ENCODE measurements at regions not wholly inside any gene's neighbourhood (a gene's known extent, or its start where the extent isn't known, plus 50 kb on each side); places are given as distances from the start of the nearest gene placed in this dataset.

GRCh38 chr2:128526455-128526976 lies 207.8 kb upstream of the HS6ST1 start:
- Histone ChIP-seq H3K27me3 (ENCODE audit: control insufficient read depth, insufficient read depth, low read length) (no peaks in the 10 kb centered on the region), H3K4me1 (no peaks in the 10 kb centered on the region), H3K4me3 (ENCODE audit: low read depth, low read length) (no peak overlapping the region), H3K27ac (no peak overlapping the region), H3K4me2 (ENCODE audit: low read length) (no peak overlapping the region), H3K9me3 (ENCODE audit: control insufficient read depth, low read length) (no peaks in the 10 kb centered on the region), H3K36me3 (ENCODE audit: control insufficient read depth, insufficient read depth, low read length) (no peaks in the 10 kb centered on the region), H3K79me2 (no peaks in the 10 kb centered on the region), H2AFZ (no peak overlapping the region), H3K9ac (no peak overlapping the region)
- TF ChIP-seq CTCF (IDR thresholded peaks at IDR 0.05): no peak

GRCh38 chr2:128528133-128528532 lies 209.5 kb upstream of the HS6ST1 start:
- no peak overlapping the region for H3K4me3 ChIP-seq (ENCODE audit: low read depth, low read length)
- no peak overlapping the region for H2AFZ ChIP-seq
- no peaks in the 10 kb centered on the region for H3K27me3 ChIP-seq (ENCODE audit: control insufficient read depth, insufficient read depth, low read length)
- H3K79me2 ChIP-seq: no peaks in the 10 kb centered on the region
- no peaks in the 10 kb centered on the region for H3K4me1 ChIP-seq
- no peak overlapping the region for H3K4me2 ChIP-seq (ENCODE audit: low read length)
- no peak overlapping the region for H3K27ac ChIP-seq
- no peak overlapping the region for H3K9ac ChIP-seq
- no peaks in the 10 kb centered on the region for H3K36me3 ChIP-seq (ENCODE audit: control insufficient read depth, insufficient read depth, low read length)
- no peaks in the 10 kb centered on the region for H3K9me3 ChIP-seq (ENCODE audit: control insufficient read depth, low read length)
- TF ChIP-seq CTCF (IDR thresholded peaks at IDR 0.05): no peak

GRCh38 chr2:128530025-128530573 lies 211.4 kb upstream of the HS6ST1 start:
- Histone ChIP-seq H3K9ac (no peak overlapping the region), H3K36me3 (ENCODE audit: control insufficient read depth, insufficient read depth, low read length) (no peaks in the 10 kb centered on the region), H3K9me3 (ENCODE audit: control insufficient read depth, low read length) (no peaks in the 10 kb centered on the region), H3K79me2 (no peaks in the 10 kb centered on the region), H3K27me3 (ENCODE audit: control insufficient read depth, insufficient read depth, low read length) (no peaks in the 10 kb centered on the region), H3K4me1 (no peaks in the 10 kb centered on the region), H3K27ac (no peak overlapping the region), H3K4me3 (ENCODE audit: low read depth, low read length) (no peak overlapping the region), H3K4me2 (ENCODE audit: low read length) (no peak overlapping the region), H2AFZ (no peak overlapping the region)
- no peak for TF ChIP-seq CTCF (IDR thresholded peaks at IDR 0.05)

GRCh38 chr2:128531856-128532255 lies 213.2 kb upstream of the HS6ST1 start:
- Histone ChIP-seq H3K9me3 (ENCODE audit: control insufficient read depth, low read length) (no peaks in the 10 kb centered on the region), H3K4me2 (ENCODE audit: low read length) (no peak overlapping the region), H3K27ac (no peak overlapping the region), H3K27me3 (ENCODE audit: control insufficient read depth, insufficient read depth, low read length) (no peaks in the 10 kb centered on the region), H3K4me1 (no peaks in the 10 kb centered on the region), H3K9ac (no peak overlapping the region), H3K79me2 (no peaks in the 10 kb centered on the region), H3K36me3 (ENCODE audit: control insufficient read depth, insufficient read depth, low read length) (no peaks in the 10 kb centered on the region), H2AFZ (no peak overlapping the region), H3K4me3 (ENCODE audit: low read depth, low read length) (no peak overlapping the region)
- TF ChIP-seq CTCF (IDR thresholded peaks at IDR 0.05): no peak

- no peak overlapping the region for H2AFZ ChIP-seq
- TF ChIP-seq CTCF (IDR thresholded peaks at IDR 0.05): no peak
- no peaks in the 10 kb centered on the region for H3K79me2 ChIP-seq
- no peak overlapping the region for H3K4me3 ChIP-seq (ENCODE audit: low read depth, low read length)
- H3K9ac ChIP-seq: no peak overlapping the region
- H3K36me3 ChIP-seq (ENCODE audit: control insufficient read depth, insufficient read depth, low read length): no peaks in the 10 kb centered on the region
- no peak overlapping the region for H3K27ac ChIP-seq
- H3K9me3 ChIP-seq (ENCODE audit: control insufficient read depth, low read length): no peaks in the 10 kb centered on the region
- no peaks in the 10 kb centered on the region for H3K4me1 ChIP-seq
- H3K4me2 ChIP-seq (ENCODE audit: low read length): no peak overlapping the region
- no peaks in the 10 kb centered on the region for H3K27me3 ChIP-seq (ENCODE audit: control insufficient read depth, insufficient read depth, low read length)
Observed at GRCh38 chr2:128533101-128533500, 214.4 kb upstream of the HS6ST1 start.

Data from parathyroid adenoma (tissue), 2 donors.